ENCODE measurements at regions not wholly inside any gene's neighbourhood (a gene's known extent, or its start where the extent isn't known, plus 50 kb on each side); places are given as distances from the start of the nearest gene placed in this dataset.
"Not testable (repeated sequence)": the region's sequence is repeated elsewhere in the genome, so short reads cannot be mapped to it uniquely, and the experiment has no call there.

DNA sequence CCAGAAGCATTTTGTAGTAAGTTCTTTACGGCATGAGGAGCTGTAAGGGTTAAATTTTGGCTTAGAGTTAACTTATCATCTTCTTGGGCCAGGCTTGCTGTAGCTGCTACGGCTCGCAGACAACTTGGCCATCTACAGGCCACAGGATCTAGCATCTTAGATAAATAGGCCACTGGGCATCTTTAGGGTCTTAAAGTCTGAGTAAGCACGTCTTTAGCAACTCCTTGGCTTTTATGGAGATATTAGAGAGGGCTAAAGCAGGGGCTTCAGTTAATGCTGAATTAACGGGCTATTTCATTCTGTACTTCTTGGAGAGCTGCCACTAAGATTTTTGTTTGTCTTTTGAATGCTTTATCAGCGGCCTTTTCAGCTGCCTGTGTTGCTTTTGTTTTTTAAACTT is 129.0 kb downstream of the ART5 start:
- H2BK15ac ChIP-seq (replicated peaks; ENCODE audit: low read depth); H3K79me2 ChIP-seq (ENCODE audit: control insufficient read depth, insufficient read depth, low read length); H2BK120ac ChIP-seq (ENCODE audit: low read depth, low read length); H3K4me2 ChIP-seq (ENCODE audit: low read length); H4K5ac ChIP-seq (ENCODE audit: low read length); H3K4ac ChIP-seq (ENCODE audit: low read depth, low read length); H2BK5ac ChIP-seq (ENCODE audit: low read length); H3K4me1 ChIP-seq (ENCODE audit: control insufficient read depth, low read depth, low read length); H2AK5ac ChIP-seq (ENCODE audit: low read length); H3K27me3 ChIP-seq (ENCODE audit: insufficient read depth, low read length, poor library complexity); H3K36me3 ChIP-seq (ENCODE audit: control insufficient read depth, insufficient read depth, low read length); H3K4me3 ChIP-seq (ENCODE audit: low read length); H3K79me1 ChIP-seq (ENCODE audit: low read length); H3K23ac ChIP-seq (ENCODE audit: low read length): not testable (repeated sequence)
- peak overlapping the region; percentile 39 for H3K18ac ChIP-seq (ENCODE audit: low read length)
- WGBS (ENCODE audit: extremely low coverage, insufficient coverage, low lambda C conversion rate), result no CpG with 5 or more reads among the region's 6 CpGs
- peak overlapping the region; percentile 65 for H4K8ac ChIP-seq (ENCODE audit: low read depth, low read length)
- DNase-seq, result peak; percentile 59
- H3K9ac ChIP-seq (ENCODE audit: low read length), result peak overlapping the region; percentile 34
- peak overlapping the region; percentile 67 for H3K27ac ChIP-seq (ENCODE audit: low read depth, low read length)
- H3K56ac ChIP-seq (ENCODE audit: low read length), result peak overlapping the region; percentile 70

DNA sequence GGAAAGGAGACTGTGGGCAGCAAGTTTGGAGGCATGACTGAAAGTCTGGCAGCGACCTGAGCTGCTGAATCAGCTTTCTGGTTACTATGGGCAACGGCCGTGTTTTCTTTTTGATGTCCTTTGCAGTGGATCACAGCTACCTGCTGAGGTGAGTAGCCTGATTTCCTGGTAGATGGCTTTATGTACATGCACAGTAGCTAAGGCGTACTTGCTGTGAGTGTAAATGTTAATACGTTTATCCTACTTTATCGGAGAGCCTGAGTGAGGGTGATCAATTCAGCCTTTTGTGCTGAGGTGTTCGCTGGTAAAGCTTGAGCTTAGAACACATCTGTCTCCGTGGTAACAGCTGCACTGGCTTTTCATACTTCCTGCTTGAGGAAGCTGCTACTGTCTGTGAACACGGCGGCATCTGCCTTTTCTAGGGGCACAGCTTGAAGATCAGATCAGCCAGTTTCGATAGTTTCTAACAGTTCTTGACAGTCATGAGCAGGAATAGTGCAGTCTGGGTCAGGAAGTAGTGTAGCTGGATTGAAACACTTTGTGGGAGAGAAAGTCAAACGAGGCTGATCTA is 129.6 kb downstream of the ART5 start:
- not testable (repeated sequence) for H3K4me3 ChIP-seq (ENCODE audit: low read length)
- peak; percentile 84 for DNase-seq

DNA sequence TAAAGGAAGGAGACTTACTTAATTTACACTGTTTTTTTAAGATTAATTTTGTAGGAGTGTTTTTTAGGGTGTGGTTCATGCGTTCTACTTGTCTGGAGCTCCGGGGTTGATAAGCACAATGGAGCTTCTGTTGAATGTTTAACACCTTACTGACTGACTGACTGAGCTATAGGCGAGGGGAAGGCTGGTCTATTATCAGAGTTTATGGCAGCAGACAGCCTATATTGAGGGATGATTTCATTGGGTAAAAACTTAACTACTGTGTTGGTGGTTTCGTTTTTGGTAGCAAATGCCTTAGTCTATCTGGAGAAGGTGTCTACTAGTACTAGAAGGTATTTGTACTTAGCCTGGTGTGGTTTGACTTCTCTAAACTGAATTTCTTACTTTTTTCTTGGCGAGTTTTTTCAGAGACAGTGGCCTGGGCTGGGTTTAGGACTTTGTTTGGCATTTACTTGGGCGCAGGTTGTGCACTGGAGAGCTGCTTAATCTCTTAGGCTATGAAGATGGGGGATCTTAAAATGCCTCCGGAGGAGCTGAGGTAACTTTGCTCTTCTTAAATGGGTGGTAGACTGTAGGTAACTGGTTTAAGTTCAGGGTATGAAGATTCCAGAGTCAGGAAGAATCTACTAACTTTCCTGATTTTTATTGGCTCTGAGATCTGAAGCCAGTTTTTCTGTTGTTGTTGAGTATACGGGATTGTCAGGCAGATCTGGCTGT is 130.2 kb downstream of the ART5 start:
- not testable (repeated sequence) for H2AK5ac ChIP-seq (ENCODE audit: low read length); H3K4ac ChIP-seq (ENCODE audit: low read depth, low read length); H3K79me2 ChIP-seq (ENCODE audit: control insufficient read depth, insufficient read depth, low read length); H3K4me1 ChIP-seq (ENCODE audit: control insufficient read depth, low read depth, low read length); H3K27me3 ChIP-seq (ENCODE audit: insufficient read depth, low read length, poor library complexity); H3K36me3 ChIP-seq (ENCODE audit: control insufficient read depth, insufficient read depth, low read length); H3K23ac ChIP-seq (ENCODE audit: low read length); H2BK15ac ChIP-seq (replicated peaks; ENCODE audit: low read depth); H3K4me3 ChIP-seq (ENCODE audit: low read length); H3K4me2 ChIP-seq (ENCODE audit: low read length); H4K8ac ChIP-seq (ENCODE audit: low read depth, low read length); H3K79me1 ChIP-seq (ENCODE audit: low read length); H4K5ac ChIP-seq (ENCODE audit: low read length)
- Histone ChIP-seq H3K9ac (ENCODE audit: low read length) (peak overlapping the region; percentile 59), H2BK120ac (ENCODE audit: low read depth, low read length) (peak overlapping the region; percentile 73), H3K56ac (ENCODE audit: low read length) (peak overlapping the region; percentile 42), H3K18ac (ENCODE audit: low read length) (peak overlapping the region; percentile 80), H2BK5ac (ENCODE audit: low read length) (peak overlapping the region; percentile 43), H3K27ac (ENCODE audit: low read depth, low read length) (peak overlapping the region; percentile 87)
- no CpG with 5 or more reads among the region's 8 CpGs for WGBS (ENCODE audit: extremely low coverage, insufficient coverage, low lambda C conversion rate)
- DNase-seq, result peak; percentile 50

More for the DNA sequence above, 129.6 kb downstream of the ART5 start:
- not testable (repeated sequence) for H3K4me2 ChIP-seq (ENCODE audit: low read length); H3K4ac ChIP-seq (ENCODE audit: low read depth, low read length); H3K36me3 ChIP-seq (ENCODE audit: control insufficient read depth, insufficient read depth, low read length); H3K9ac ChIP-seq (ENCODE audit: low read length); H2BK5ac ChIP-seq (ENCODE audit: low read length); H2BK120ac ChIP-seq (ENCODE audit: low read depth, low read length); H3K23ac ChIP-seq (ENCODE audit: low read length); H3K4me1 ChIP-seq (ENCODE audit: control insufficient read depth, low read depth, low read length); H2BK15ac ChIP-seq (replicated peaks; ENCODE audit: low read depth); H4K5ac ChIP-seq (ENCODE audit: low read length); H3K27me3 ChIP-seq (ENCODE audit: insufficient read depth, low read length, poor library complexity); H3K27ac ChIP-seq (ENCODE audit: low read depth, low read length); H3K79me1 ChIP-seq (ENCODE audit: low read length); H2AK5ac ChIP-seq (ENCODE audit: low read length); H3K18ac ChIP-seq (ENCODE audit: low read length); H3K79me2 ChIP-seq (ENCODE audit: control insufficient read depth, insufficient read depth, low read length); H4K8ac ChIP-seq (ENCODE audit: low read depth, low read length)
- no CpG with 5 or more reads among the region's 12 CpGs for WGBS (ENCODE audit: extremely low coverage, insufficient coverage, low lambda C conversion rate)
- H3K56ac ChIP-seq (ENCODE audit: low read length), result peak overlapping the region; percentile 74

DNA sequence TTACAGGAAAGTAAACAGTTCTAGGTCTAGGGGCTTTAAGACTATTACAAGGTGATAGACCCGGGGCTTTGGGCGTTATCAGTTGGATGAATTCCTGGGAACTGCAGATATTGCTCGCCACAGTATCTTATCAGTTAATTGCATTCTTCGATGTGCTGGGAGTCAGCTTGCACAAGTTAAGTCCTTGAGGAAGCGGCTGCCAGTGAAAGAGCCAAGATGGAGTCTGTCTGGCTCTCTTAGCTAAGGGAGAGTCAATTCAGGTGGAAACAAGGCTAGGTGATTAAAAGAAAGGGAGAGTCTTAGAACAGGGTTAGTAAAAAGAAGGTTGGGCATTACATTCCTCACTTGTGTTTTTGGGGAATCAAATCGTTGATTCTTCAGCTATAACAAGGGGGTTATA is 130.6 kb upstream of the ZNF195 start:
- peak; percentile 76 for DNase-seq
- not testable (repeated sequence) for H3K4me1 ChIP-seq (ENCODE audit: control insufficient read depth, low read depth, low read length); H3K79me2 ChIP-seq (ENCODE audit: control insufficient read depth, insufficient read depth, low read length); H3K27ac ChIP-seq (ENCODE audit: low read depth, low read length); H3K79me1 ChIP-seq (ENCODE audit: low read length); H3K18ac ChIP-seq (ENCODE audit: low read length); H3K27me3 ChIP-seq (ENCODE audit: insufficient read depth, low read length, poor library complexity); H4K5ac ChIP-seq (ENCODE audit: low read length); H3K9ac ChIP-seq (ENCODE audit: low read length); H2AK5ac ChIP-seq (ENCODE audit: low read length); H4K8ac ChIP-seq (ENCODE audit: low read depth, low read length); H3K56ac ChIP-seq (ENCODE audit: low read length); H3K4me2 ChIP-seq (ENCODE audit: low read length); H3K4me3 ChIP-seq (ENCODE audit: low read length); H3K23ac ChIP-seq (ENCODE audit: low read length); H2BK120ac ChIP-seq (ENCODE audit: low read depth, low read length); H3K4ac ChIP-seq (ENCODE audit: low read depth, low read length); H2BK15ac ChIP-seq (replicated peaks; ENCODE audit: low read depth); H2BK5ac ChIP-seq (ENCODE audit: low read length); H3K36me3 ChIP-seq (ENCODE audit: control insufficient read depth, insufficient read depth, low read length)
- no CpG with 5 or more reads among the region's 6 CpGs for WGBS (ENCODE audit: extremely low coverage, insufficient coverage, low lambda C conversion rate)

DNA sequence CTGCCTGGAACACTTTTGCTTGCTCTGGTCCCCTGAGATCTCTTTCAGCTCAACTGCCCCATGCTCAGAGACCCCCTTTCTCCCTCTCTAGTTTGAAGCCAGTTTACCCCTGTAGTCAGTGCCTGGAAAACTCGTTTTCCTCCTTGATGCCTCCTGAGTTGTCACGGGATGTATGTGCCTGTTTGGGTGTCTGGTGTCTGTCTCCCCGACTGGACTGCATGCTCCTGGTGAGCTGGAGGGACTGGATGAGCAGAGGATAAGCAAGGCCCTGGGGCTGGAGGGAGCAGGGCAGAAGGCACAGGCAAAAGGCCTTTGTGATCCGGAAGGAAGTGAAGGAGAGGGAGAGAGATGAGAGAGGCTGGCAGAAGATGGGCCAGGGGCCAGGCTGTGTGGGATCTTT is 120.3 kb upstream of the ZNF195 start:
- not testable (repeated sequence) for H3K23ac ChIP-seq (ENCODE audit: low read length); H3K56ac ChIP-seq (ENCODE audit: low read length); H3K79me2 ChIP-seq (ENCODE audit: control insufficient read depth, insufficient read depth, low read length); H2BK5ac ChIP-seq (ENCODE audit: low read length); H2AK5ac ChIP-seq (ENCODE audit: low read length); H3K4me1 ChIP-seq (ENCODE audit: control insufficient read depth, low read depth, low read length); H4K8ac ChIP-seq (ENCODE audit: low read depth, low read length); H3K4ac ChIP-seq (ENCODE audit: low read depth, low read length); DNase-seq; H3K27me3 ChIP-seq (ENCODE audit: insufficient read depth, low read length, poor library complexity); H3K27ac ChIP-seq (ENCODE audit: low read depth, low read length); H2BK15ac ChIP-seq (replicated peaks; ENCODE audit: low read depth); H3K18ac ChIP-seq (ENCODE audit: low read length); H4K5ac ChIP-seq (ENCODE audit: low read length); H2BK120ac ChIP-seq (ENCODE audit: low read depth, low read length); H3K4me2 ChIP-seq (ENCODE audit: low read length); H3K4me3 ChIP-seq (ENCODE audit: low read length); H3K36me3 ChIP-seq (ENCODE audit: control insufficient read depth, insufficient read depth, low read length); H3K79me1 ChIP-seq (ENCODE audit: low read length); H3K9ac ChIP-seq (ENCODE audit: low read length)
- WGBS (ENCODE audit: extremely low coverage, insufficient coverage, low lambda C conversion rate), result no CpG with 5 or more reads among the region's 4 CpGs

DNA sequence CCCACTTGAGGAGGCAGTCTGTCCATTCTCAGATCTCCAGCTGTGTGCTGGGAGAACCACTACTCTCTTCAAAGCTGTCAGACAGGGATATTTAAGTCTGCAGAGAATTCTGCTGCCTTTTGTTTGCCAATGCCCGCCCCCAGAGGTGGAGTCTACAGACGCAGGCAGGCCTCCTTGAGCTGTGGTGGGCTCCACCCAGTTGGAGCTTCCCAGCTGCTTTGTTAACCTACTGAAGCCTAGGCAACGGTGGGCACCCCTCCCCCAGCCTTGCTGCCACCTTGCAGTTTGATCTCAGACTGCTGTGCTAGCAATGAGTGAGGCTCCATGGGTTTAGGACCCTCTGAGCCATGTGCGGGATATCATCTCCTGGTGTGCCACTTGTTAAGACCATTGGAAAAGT is 119.4 kb upstream of the ZNF195 start:
- H2AK5ac ChIP-seq (ENCODE audit: low read length); DNase-seq; H3K4me1 ChIP-seq (ENCODE audit: control insufficient read depth, low read depth, low read length); H4K8ac ChIP-seq (ENCODE audit: low read depth, low read length); H3K18ac ChIP-seq (ENCODE audit: low read length); H3K56ac ChIP-seq (ENCODE audit: low read length); H3K79me2 ChIP-seq (ENCODE audit: control insufficient read depth, insufficient read depth, low read length); H2BK5ac ChIP-seq (ENCODE audit: low read length); H3K4me2 ChIP-seq (ENCODE audit: low read length); H2BK15ac ChIP-seq (replicated peaks; ENCODE audit: low read depth); H3K4me3 ChIP-seq (ENCODE audit: low read length); H3K23ac ChIP-seq (ENCODE audit: low read length); H2BK120ac ChIP-seq (ENCODE audit: low read depth, low read length); H4K5ac ChIP-seq (ENCODE audit: low read length); H3K79me1 ChIP-seq (ENCODE audit: low read length); H3K36me3 ChIP-seq (ENCODE audit: control insufficient read depth, insufficient read depth, low read length); H3K9ac ChIP-seq (ENCODE audit: low read length); H3K27ac ChIP-seq (ENCODE audit: low read depth, low read length); H3K4ac ChIP-seq (ENCODE audit: low read depth, low read length); H3K27me3 ChIP-seq (ENCODE audit: insufficient read depth, low read length, poor library complexity): not testable (repeated sequence)
- no CpG with 5 or more reads among the region's 4 CpGs for WGBS (ENCODE audit: extremely low coverage, insufficient coverage, low lambda C conversion rate)

All from mesendoderm (in vitro differentiated cells).